ENCODE measurements at regions not wholly inside any gene's neighbourhood (a gene's known extent, or its start where the extent isn't known, plus 50 kb on each side); places are given as distances from the start of the nearest gene placed in this dataset.

DNA sequence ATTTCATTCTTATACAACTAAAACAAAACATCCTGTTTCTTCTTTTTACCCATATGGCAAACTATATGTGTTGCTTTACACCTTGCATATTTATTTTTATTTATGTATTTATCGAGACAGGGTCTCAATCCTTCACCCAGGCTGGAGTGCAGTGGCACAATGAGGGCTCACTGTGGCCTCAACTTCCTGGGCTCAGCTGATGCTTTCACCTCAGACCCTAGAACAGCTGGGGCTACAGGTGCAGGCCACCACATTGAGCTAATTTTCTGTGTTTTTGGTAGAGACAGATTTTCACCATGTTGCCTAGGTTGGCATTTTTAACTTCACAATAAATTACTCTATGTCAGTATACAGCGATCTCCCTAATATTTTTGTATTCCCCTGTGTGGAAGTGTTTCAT, 522.0 kb downstream of the MBD2 start:
- TF ChIP-seq, protein P1, sequence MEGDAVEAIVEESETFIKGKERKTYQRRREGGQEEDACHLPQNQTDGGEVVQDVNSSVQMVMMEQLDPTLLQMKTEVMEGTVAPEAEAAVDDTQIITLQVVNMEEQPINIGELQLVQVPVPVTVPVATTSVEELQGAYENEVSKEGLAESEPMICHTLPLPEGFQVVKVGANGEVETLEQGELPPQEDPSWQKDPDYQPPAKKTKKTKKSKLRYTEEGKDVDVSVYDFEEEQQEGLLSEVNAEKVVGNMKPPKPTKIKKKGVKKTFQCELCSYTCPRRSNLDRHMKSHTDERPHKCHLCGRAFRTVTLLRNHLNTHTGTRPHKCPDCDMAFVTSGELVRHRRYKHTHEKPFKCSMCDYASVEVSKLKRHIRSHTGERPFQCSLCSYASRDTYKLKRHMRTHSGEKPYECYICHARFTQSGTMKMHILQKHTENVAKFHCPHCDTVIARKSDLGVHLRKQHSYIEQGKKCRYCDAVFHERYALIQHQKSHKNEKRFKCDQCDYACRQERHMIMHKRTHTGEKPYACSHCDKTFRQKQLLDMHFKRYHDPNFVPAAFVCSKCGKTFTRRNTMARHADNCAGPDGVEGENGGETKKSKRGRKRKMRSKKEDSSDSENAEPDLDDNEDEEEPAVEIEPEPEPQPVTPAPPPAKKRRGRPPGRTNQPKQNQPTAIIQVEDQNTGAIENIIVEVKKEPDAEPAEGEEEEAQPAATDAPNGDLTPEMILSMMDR (IDR thresholded peaks at IDR 0.05) = no peak
- no peak for TF ChIP-seq EZH2 (IDR thresholded peaks at IDR 0.05; ENCODE audit: borderline replicate concordance, insufficient read depth, low read depth, low read length, poor library complexity, severe bottlenecking)

Data from B cell (primary cell).